Breast epithelium (tissue), 4 donors: ENCODE measurements at regions not wholly inside any gene's neighbourhood (a gene's known extent, or its start where the extent isn't known, plus 50 kb on each side); places are given as distances from the start of the nearest gene placed in this dataset.

ENCODE experiments used
- DNase-seq, 2 donors: peaks; one replicate each; pipeline ENCODE4 v3.0.0-alpha.2; 2019; ENCODE audit warnings: low spot score in 2 of 2
- H3K27ac ChIP-seq, 2 donors: fragments of 200-600 bp; sonication (generic) in 1 of 2; one replicate each; pipeline ENCODE4 v1.5.1; 2016 to 2019; ENCODE audit warnings: mild to moderate bottlenecking in 1 of 2
- H3K27me3 ChIP-seq, 2 donors: fragments of 200-600 bp; sonication (generic) in 1 of 2; one replicate each; pipeline versions ENCODE4 v1.5.1 to v1.6.0; 2017 to 2019; ENCODE audit warnings: control low read depth in 1 of 2, mild to moderate bottlenecking in 1 of 2
- H3K36me3 ChIP-seq: fragments of 200-600 bp; one replicate; pipeline ENCODE4 v1.5.1; 2019
- H3K4me1 ChIP-seq, 2 donors: fragments of 200-600 bp; sonication (generic); one replicate each; pipeline ENCODE4 v1.5.1; 2016 to 2019; ENCODE audit warnings: control low read depth in 1 of 2
- H3K4me3 ChIP-seq, 3 donors: fragments of 200-600 bp; sonication (generic); 1 replicate in 2 of 3; 2 replicates in 1 of 3; pipeline ENCODE4 v1.5.1; 2016 to 2019; ENCODE audit warnings: mild to moderate bottlenecking in 3 of 3, moderate library complexity in 2 of 3
- H3K9me3 ChIP-seq, 2 donors: fragments of 200-600 bp; sonication (generic) in 1 of 2; one replicate each; pipeline ENCODE4 v1.5.1; 2016 to 2019; ENCODE audit warnings: control low read depth in 1 of 2
- POLR2A ChIP-seq: fragments of 450-650 bp; IDR thresholded peaks from one replicate; pipeline ENCODE4 v1.6.1; 2016; ENCODE audit warnings: antibody characterized with exemption, mild to moderate bottlenecking, moderate library complexity
- POLR2AphosphoS5 ChIP-seq, 3 donors: sonication (generic); formaldehyde crosslinking; IDR thresholded peaks; one replicate each; pipeline ENCODE4 v1.6.1; 2017; ENCODE audit warnings: antibody characterized with exemption in 3 of 3
- intact Hi-C: fragments of 100-400 bp; cut with DNase I; formaldehyde crosslinking; loops from one replicate; pipeline ENCODE4 v1.15.1; 2023; ENCODE audit warnings: low total_unique reads
- TF ChIP-seq, protein P1 (sequence below), 3 donors: fragments of 450-650 bp; IDR thresholded peaks; one replicate each; pipeline ENCODE4 v1.5.1; 2016 to 2017; ENCODE audit warnings: antibody characterized with exemption in 3 of 3, mild to moderate bottlenecking in 3 of 3, moderate library complexity in 3 of 3

DNA sequence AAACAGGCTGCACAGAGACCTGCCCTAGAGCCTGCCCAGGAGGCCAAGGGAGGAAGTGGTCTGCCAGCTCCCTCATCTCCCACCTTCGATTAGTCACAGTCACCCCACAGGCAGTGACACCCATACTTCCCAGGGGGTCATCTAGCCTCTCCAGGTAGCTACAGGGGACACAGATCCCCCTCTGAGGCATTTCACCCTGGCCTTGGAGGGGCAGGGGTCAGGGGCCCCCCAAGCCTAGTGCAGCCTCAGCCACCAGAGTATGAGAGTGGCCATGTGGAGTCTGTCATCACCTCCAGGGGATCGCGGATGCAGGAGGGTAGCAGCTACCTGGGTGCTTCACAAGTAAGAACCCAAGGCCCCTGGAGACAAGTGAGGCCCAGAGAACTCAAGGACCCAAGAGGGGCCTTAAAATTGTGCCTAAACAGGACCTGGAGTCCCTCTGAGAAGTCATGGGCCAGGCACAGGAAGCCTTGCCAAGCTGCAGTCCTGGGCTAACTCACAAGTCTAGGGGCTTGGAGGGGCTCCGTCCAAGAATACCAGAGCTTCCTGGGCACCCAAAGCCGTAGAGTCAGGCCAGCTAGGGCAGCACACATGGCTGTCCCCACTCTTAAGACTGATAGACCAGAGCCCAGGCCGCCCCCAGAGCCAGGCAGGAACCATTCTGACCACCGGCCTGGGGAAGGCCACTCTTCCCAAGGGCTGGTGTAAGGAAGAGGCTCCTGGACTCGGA, 354.3 kb upstream of the ID2 start:
- TF ChIP-seq, protein P1, sequence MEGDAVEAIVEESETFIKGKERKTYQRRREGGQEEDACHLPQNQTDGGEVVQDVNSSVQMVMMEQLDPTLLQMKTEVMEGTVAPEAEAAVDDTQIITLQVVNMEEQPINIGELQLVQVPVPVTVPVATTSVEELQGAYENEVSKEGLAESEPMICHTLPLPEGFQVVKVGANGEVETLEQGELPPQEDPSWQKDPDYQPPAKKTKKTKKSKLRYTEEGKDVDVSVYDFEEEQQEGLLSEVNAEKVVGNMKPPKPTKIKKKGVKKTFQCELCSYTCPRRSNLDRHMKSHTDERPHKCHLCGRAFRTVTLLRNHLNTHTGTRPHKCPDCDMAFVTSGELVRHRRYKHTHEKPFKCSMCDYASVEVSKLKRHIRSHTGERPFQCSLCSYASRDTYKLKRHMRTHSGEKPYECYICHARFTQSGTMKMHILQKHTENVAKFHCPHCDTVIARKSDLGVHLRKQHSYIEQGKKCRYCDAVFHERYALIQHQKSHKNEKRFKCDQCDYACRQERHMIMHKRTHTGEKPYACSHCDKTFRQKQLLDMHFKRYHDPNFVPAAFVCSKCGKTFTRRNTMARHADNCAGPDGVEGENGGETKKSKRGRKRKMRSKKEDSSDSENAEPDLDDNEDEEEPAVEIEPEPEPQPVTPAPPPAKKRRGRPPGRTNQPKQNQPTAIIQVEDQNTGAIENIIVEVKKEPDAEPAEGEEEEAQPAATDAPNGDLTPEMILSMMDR (IDR thresholded peaks at IDR 0.05), result no peak
- TF ChIP-seq POLR2AphosphoS5 (IDR thresholded peaks at IDR 0.05) (no peak), POLR2A (no peak)
- Histone ChIP-seq H3K27ac (no peak overlapping the region), H3K36me3 (no peaks in the 10 kb centered on the region), H3K4me3 (no peak overlapping the region), H3K9me3 (no peaks in the 10 kb centered on the region), H3K4me1 (no peaks in the 10 kb centered on the region), H3K27me3 (no peaks in the 10 kb centered on the region)
- intact Hi-C loops, result loop anchor here (5.0 kb wide), 1 partner anchor 1480 kb away; no protein-coding TSS in a partner anchor
- no peak for DNase-seq

GRCh38 chr2:8328217-8328616, 353.6 kb upstream of the ID2 start:
- H3K4me3 ChIP-seq, result no peak overlapping the region
- H3K4me1 ChIP-seq, result no peaks in the 10 kb centered on the region
- H3K27ac ChIP-seq, result no peak overlapping the region
- no peaks in the 10 kb centered on the region for H3K27me3 ChIP-seq
- intact Hi-C loops, result loop anchor here (5.0 kb wide), 1 partner anchor 1479 kb away; no protein-coding TSS in a partner anchor
- TF ChIP-seq, protein P1 (IDR thresholded peaks at IDR 0.05), result no peak
- TF ChIP-seq POLR2AphosphoS5 (IDR thresholded peaks at IDR 0.05), result peak in 1 of 3 donors; percentile 41
- no peak for TF ChIP-seq POLR2A
- no peaks in the 10 kb centered on the region for H3K36me3 ChIP-seq
- H3K9me3 ChIP-seq, result peaks cover 0 to 1% of the 10 kb centered on the region in 2 donors
- no peak for DNase-seq

DNA sequence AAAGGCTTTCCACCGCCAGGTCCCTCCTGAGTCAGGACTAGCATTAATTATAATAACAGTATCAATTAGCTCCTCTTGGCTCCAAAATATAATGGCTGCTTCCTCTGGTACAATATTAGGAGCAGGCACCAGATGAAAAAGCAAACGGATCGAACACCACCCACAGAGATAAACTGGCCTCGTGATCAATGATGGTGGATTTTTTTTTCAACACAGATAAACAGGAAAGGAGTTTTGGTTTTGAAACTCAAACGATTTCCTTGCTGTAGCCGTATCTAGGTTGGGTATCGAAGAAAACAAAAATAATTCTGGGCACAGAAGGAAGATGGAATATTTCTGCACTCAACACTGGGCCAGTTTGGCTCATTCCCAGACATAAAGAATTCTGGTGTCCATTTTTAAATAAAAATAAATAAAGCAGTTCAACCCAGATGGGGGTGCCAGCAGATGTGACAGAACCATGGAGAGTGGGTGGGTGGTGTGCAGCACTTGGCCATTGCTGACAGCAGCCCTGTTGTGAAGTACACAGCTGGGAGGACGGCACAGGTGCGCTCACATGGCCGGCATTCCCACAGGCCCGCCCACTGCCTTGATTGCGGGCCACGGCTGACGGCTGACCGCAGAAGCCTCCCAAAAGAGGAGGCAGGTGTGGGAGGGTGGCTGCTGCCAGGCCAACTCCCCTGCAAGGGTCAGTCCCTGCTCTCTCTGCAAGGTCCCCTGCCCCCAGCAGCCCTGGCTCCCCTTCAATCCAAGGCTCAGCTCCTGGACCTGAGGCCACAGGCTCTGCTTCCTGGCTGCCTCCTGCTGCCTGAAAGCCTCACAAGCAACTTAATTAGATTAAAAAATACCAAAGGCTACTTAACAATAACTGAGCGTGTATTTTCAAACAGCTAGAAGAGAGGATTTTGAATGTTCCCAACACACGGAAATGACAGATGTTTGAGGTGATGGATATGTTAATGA, 351.9 kb upstream of the ID2 start:
- TF ChIP-seq, protein P1 (IDR thresholded peaks at IDR 0.05), result no peak
- TF ChIP-seq POLR2A (no peak), POLR2AphosphoS5 (IDR thresholded peaks at IDR 0.05) (no peak)
- H3K4me1 ChIP-seq, result no peaks in the 10 kb centered on the region
- no peaks in the 10 kb centered on the region for H3K27me3 ChIP-seq
- H3K9me3 ChIP-seq, result peaks cover 0 to 3% of the 10 kb centered on the region in 2 donors
- intact Hi-C loops, result loop anchor here (5.0 kb wide), 1 partner anchor 1477 kb away; no protein-coding TSS in a partner anchor
- DNase-seq, result no peak
- no peaks in the 10 kb centered on the region for H3K36me3 ChIP-seq
- no peak overlapping the region for H3K27ac ChIP-seq
- H3K4me3 ChIP-seq, result peak overlapping the region in 1 of 3 donors; percentile 8

DNA sequence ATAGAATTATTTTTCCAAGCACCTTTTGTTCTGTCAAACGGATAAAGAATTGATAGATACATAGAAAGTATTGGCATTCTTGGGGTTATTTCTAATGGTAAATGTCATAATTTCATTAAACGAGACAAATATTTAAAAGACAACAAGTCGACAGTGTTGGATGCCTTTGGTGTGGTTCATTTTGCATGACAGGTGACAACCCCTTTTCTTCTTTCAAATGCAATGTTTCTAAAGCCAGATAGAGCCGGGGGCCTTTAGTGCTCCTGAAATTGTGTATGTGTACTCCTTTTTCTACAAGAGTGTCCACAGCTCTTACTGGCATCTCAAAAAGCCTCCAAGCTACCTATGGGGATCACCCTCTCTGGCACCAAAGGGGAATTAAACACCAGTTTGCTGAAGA, 350.8 kb upstream of the ID2 start:
- Histone ChIP-seq H3K36me3 (no peaks in the 10 kb centered on the region), H3K4me1 (no peaks in the 10 kb centered on the region), H3K27me3 (no peaks in the 10 kb centered on the region), H3K27ac (no peak overlapping the region), H3K9me3 (peaks cover 0 to 3% of the 10 kb centered on the region in 2 donors), H3K4me3 (no peak overlapping the region)
- no peak for DNase-seq
- TF ChIP-seq POLR2AphosphoS5 (IDR thresholded peaks at IDR 0.05) (no peak), POLR2A (no peak)
- TF ChIP-seq, protein P1 (IDR thresholded peaks at IDR 0.05), result no peak
- intact Hi-C loops, result no loop called here
